SW480 (cell line): ENCODE measurements at regions not wholly inside any gene's neighbourhood (a gene's known extent, or its start where the extent isn't known, plus 50 kb on each side); places are given as distances from the start of the nearest gene placed in this dataset.
"Not testable (repeated sequence)": the region's sequence is repeated elsewhere in the genome, so short reads cannot be mapped to it uniquely, and the experiment has no call there.

ENCODE experiments used
- DNase-seq: peaks from one replicate; pipeline ENCODE4 v3.0.0-alpha.2; 2016; ENCODE audit warnings: low spot score

- DNase-seq, result no peak
These were observed 574.3 kb downstream of the COL12A1 start for GRCh38 chr6:74631564-74631963.

- DNase-seq, result no peak
These were observed 579.6 kb downstream of the COL12A1 start for GRCh38 chr6:74626288-74626687.

DNA sequence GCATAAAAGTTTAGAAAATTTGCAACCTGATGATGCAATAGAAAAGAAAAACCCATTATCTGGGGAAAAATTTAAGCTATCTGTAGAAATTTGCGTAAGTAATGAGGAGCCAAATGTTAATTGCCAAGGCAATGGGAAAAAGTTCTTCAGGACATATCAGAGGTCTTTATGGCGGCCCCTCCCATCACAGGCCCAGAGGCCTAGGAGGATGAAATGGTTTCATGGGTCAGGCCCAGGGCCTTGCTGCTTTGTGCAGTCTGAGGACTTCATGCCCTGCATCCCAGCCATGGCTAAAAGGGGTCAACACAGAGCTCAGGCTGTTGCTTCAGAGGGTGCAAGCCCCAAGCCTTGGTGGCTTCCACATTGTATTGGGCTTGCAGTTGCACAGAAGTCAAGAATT is 582.8 kb downstream of the COL12A1 start:
- no peak for DNase-seq

DNA sequence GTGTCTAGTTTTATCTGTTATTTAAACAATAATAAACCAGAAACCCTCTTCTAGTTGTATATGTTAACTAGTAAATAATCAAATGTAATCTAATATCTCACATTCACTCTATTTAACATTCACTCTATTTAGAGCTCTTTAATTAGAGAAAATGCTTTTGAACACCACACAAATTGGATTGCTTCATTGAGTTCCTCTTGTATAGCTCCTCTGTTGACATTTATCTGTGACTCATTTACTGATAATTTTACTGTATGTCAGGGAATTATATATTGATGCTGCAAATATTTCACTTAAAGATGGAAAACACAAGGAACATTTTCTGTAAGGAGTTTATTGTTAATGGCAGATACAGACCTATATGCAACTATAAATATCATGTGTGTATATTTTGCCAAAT is 594.6 kb downstream of the COL12A1 start:
- no peak for DNase-seq

- no peak for DNase-seq
These were observed 595.5 kb downstream of the COL12A1 start for GRCh38 chr6:74610352-74610751.

- DNase-seq, result no peak
These were observed 596.0 kb downstream of the COL12A1 start for GRCh38 chr6:74609871-74610270.

- no peak for DNase-seq
These were observed 597.9 kb downstream of the COL12A1 start for GRCh38 chr6:74607934-74608333.

- DNase-seq, result no peak
These were observed 598.4 kb downstream of the COL12A1 start for GRCh38 chr6:74607468-74607867.

- DNase-seq, result no peak
These were observed 599.2 kb downstream of the COL12A1 start for GRCh38 chr6:74606582-74607071.

GRCh38 chr6:74605922-74606581 is 599.8 kb downstream of the COL12A1 start:
- DNase-seq, result no peak

DNA sequence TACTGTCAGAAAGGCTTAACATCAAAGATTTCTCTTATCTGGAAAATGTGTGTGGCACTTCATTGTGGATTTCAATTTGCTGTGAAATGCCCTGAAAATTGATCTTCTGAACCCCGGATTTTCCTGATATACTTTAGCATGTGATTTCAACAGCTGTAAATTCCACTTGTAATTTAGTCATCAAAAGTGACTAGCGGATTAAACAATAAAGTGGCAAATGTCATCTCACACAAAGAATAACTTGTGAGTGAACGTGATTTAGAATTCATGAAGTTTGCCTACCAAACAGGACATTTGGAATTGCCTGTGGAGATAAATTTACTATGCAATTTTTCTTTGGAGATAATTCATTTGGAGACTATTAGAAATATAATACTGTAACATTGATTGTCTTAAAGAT is 601.6 kb downstream of the COL12A1 start:
- DNase-seq, result no peak

GRCh38 chr6:74603322-74604076 is 602.4 kb downstream of the COL12A1 start:
- DNase-seq, result no peak

DNA sequence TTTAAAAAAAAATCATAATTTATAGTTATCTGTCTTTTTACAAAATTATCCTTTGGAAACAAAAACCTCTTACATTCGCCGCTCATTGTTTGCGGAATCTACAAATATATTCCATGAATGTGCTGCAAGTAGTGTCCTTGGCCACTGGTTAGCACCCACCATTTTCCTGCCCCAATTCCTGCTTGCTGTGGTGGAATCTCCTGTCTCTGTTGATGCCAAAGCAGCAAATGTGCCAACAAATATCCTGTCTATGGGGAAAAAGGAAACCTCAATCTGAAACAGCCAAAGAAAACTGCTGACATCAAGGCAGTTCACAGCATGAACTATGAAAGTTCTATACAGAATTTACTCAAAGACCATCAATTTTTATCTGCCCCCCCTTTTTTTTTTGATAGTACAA is 603.6 kb downstream of the COL12A1 start:
- DNase-seq, result no peak

GRCh38 chr6:74598462-74599393 is 607.1 kb downstream of the COL12A1 start:
- peak; percentile 2 for DNase-seq

GRCh38 chr6:74597840-74598239 is 608.0 kb downstream of the COL12A1 start:
- no peak for DNase-seq

GRCh38 chr6:74597266-74597665 is 608.6 kb downstream of the COL12A1 start:
- DNase-seq, result no peak

- no peak for DNase-seq
These were observed 609.3 kb downstream of the COL12A1 start for GRCh38 chr6:74596588-74596987.

DNA sequence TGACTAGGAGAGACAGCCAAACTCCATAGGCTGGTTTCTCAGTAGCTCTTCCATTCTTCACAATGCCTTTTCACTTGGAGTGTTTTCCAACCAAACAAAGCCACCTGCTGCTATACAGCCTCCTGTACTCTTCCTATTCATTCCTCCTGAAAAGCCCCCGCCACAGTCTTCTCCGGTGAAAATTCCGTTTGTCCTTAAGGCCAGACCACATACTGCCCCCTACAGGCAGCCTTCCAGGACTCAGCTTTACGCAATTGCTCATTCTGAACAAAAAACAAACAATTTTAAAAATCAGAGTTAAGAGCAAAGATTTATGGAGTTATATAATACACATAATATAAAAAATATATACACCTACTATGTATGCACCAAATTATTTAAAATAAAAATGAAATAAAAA is 611.5 kb downstream of the COL12A1 start:
- DNase-seq, result not testable (repeated sequence)

GRCh38 chr6:74588094-74588832 is 617.6 kb downstream of the COL12A1 start:
- DNase-seq, result no peak

DNA sequence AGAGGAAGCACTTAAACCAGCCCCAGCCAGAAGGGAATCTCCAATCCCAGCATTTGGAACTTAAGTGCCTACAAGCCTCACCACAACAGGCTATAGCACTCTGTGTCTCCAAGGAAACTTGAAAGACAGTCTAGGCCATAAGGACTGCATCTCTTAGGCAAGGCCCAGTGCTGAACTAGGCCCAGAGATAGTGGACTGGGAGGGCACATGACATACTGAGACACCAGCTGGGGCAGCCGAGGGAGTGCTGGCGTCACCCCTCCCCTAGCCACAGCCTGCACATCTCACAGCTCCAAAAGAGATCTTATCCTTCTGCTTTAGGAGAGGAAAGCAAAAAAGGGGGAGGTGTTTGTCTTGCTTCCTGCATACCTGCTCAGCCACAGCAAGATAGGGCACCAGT is 618.5 kb downstream of the COL12A1 start:
- DNase-seq, result no peak

GRCh38 chr6:74585753-74586152 is 620.1 kb downstream of the COL12A1 start:
- DNase-seq, result no peak

DNA sequence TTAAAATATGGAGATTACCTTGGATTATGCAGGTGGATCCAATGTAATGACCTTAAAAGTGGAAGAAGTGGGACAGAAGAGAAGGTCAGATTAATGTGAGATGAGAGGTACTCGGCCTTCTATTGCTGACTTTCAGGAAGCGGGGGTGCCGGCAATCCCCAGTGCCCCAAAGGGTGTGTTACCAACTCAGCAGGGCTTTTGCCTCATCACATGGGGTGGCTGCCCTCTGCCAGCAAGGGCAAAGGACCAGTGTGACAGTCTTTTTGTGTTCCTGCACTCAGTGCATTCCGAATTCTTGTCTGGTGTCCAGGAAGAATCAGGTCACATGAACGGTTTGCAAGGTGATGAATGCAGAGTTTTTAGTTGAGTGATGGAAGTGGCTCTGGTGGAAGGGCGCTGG is 624.2 kb downstream of the COL12A1 start:
- DNase-seq, result no peak
